NB4 (cell line): ENCODE measurements at regions not wholly inside any gene's neighbourhood (a gene's known extent, or its start where the extent isn't known, plus 50 kb on each side); places are given as distances from the start of the nearest gene placed in this dataset.

ENCODE experiments used
- DNase-seq: peaks from one replicate; pipeline ENCODE4 v3.0.0; 2010; ENCODE audit warnings: low read depth
- H3K4me3 ChIP-seq: one replicate; pipeline ENCODE4 v1.5.1; 2011; ENCODE audit warnings: mild to moderate bottlenecking, low read depth, low read length, moderate library complexity
- CTCF ChIP-seq: IDR thresholded peaks from one replicate; pipeline ENCODE4 v1.5.1; 2012; ENCODE audit warnings: low read depth, low read length
- MAX ChIP-seq: IDR thresholded peaks from 2 replicates; pipeline ENCODE4 v1.6.1; 2011; ENCODE audit warnings: low read depth, low read length
- MYC ChIP-seq: IDR thresholded peaks from 2 replicates; pipeline ENCODE4 v1.6.1; 2011; ENCODE audit warnings: low read depth, low read length
- POLR2A ChIP-seq: IDR thresholded peaks from 2 replicates; pipeline ENCODE4 v1.6.1; 2011; ENCODE audit warnings: mild to moderate bottlenecking; ENCODE audit not compliant: insufficient read length; ENCODE audit errors: extremely low read depth

GRCh38 chr4:34921391-34921790, 1322.9 kb downstream of the ARAP2 start:
- TF ChIP-seq MYC (no peak), CTCF (no peak)
- DNase-seq, result no peak
- H3K4me3 ChIP-seq, result no peak overlapping the region

GRCh38 chr4:34922325-34922724, 1322.0 kb downstream of the ARAP2 start:
- TF ChIP-seq MAX (no peak), MYC (no peak), POLR2A (no peak), CTCF (no peak)
- no peak overlapping the region for H3K4me3 ChIP-seq
- DNase-seq, result no peak

- TF ChIP-seq MAX (no peak), POLR2A (no peak), MYC (no peak), CTCF (no peak)
- no peak overlapping the region for H3K4me3 ChIP-seq
- DNase-seq, result no peak
Observed at GRCh38 chr4:34932591-34932990, 1311.7 kb downstream of the ARAP2 start.

GRCh38 chr4:34935739-34936138, 1308.6 kb downstream of the ARAP2 start:
- TF ChIP-seq CTCF (no peak), MAX (no peak), POLR2A (no peak), MYC (no peak)
- no peak overlapping the region for H3K4me3 ChIP-seq
- no peak for DNase-seq

GRCh38 chr4:34939073-34939472, 1305.2 kb downstream of the ARAP2 start:
- DNase-seq, result no peak
- H3K4me3 ChIP-seq, result no peak overlapping the region
- TF ChIP-seq MYC (no peak), POLR2A (no peak), CTCF (no peak), MAX (no peak)

- no peak for TF ChIP-seq POLR2A
- no peak for TF ChIP-seq MAX
- TF ChIP-seq MYC, result no peak
- H3K4me3 ChIP-seq, result no peak overlapping the region
- no peak for DNase-seq
Observed at GRCh38 chr4:34943741-34944386, 1300.5 kb downstream of the ARAP2 start.
